OCI-LY3 (cell line): ENCODE measurements at regions not wholly inside any gene's neighbourhood (a gene's known extent, or its start where the extent isn't known, plus 50 kb on each side); places are given as distances from the start of the nearest gene placed in this dataset.

Experiments used
- H2AFZ ChIP-seq: fragments of 200-600, 300-600 bp; shearing (Covaris generic); 2 replicates; pipeline ENCODE4 v1.6.0; 2014; ENCODE audit warnings: antibody characterized with exemption, low read depth, low read length
- H3K27ac ChIP-seq: fragments of 200-600, 300-600 bp; sonication (generic); 2 replicates; pipeline ENCODE4 v1.5.1; 2014; ENCODE audit warnings: mild to moderate bottlenecking, low read length, moderate library complexity, mixed read lengths
- H3K27me3 ChIP-seq: fragments of 200-600, 300-600 bp; sonication (generic); 2 replicates; pipeline ENCODE4 v1.6.1; 2014; ENCODE audit warnings: low read depth, low read length, mixed read lengths
- H3K36me3 ChIP-seq: fragments of 200-600, 300-600 bp; sonication (generic); replicated peaks from 2 replicates; pipeline ENCODE3; 2014; ENCODE audit warnings: low read depth, low read length, mixed read lengths
- H3K4me1 ChIP-seq: fragments of 300-600, 200-600 bp; sonication (generic); 2 replicates; pipeline ENCODE4 v1.6.1; 2014; ENCODE audit warnings: low read length, mixed read lengths
- H3K4me2 ChIP-seq: fragments of 200-600, 300-600 bp; sonication (generic); 2 replicates; pipeline ENCODE4 v1.6.1; 2014; ENCODE audit warnings: low read length, mixed read lengths
- H3K4me3 ChIP-seq: fragments of 300-600, 200-600 bp; sonication (generic); 2 replicates; pipeline ENCODE4 v1.5.1; 2014; ENCODE audit warnings: antibody characterized with exemption, mild to moderate bottlenecking, low read length, moderate library complexity
- H3K79me2 ChIP-seq: fragments of 300-600, 200-600 bp; shearing (Covaris generic); 2 replicates; pipeline ENCODE4 v1.6.1; 2014; ENCODE audit warnings: mild to moderate bottlenecking, low read length, mixed read lengths
- H3K9ac ChIP-seq: fragments of 300-600, 200-600 bp; shearing (Covaris generic); 2 replicates; pipeline ENCODE4 v1.6.0; 2014; ENCODE audit warnings: mild to moderate bottlenecking, low read length, moderate library complexity
- H3K9me3 ChIP-seq: fragments of 200-600, 300-600 bp; shearing (Covaris generic); 2 replicates; pipeline ENCODE4 v1.6.1; 2014; ENCODE audit warnings: low read length, mixed read lengths; ENCODE audit not compliant: insufficient read depth
- H4K20me1 ChIP-seq: fragments of 200-600, 300-600 bp; sonication (generic); 2 replicates; pipeline ENCODE4 v1.6.1; 2016; ENCODE audit warnings: low read length, mixed read lengths; ENCODE audit not compliant: insufficient read depth
- EZH2phosphoT487 ChIP-seq: fragments of 200-600 bp; shearing (Covaris generic); IDR thresholded peaks from 2 replicates; pipeline ENCODE4 v1.6.1; 2018; ENCODE audit warnings: antibody characterized with exemption, mixed run types, low read depth
- TF ChIP-seq, protein P1 (sequence below): fragments of 200-600, 300-600 bp; sonication (generic); IDR thresholded peaks from 2 replicates; pipeline ENCODE4 v1.5.1; 2014; ENCODE audit warnings: antibody characterized with exemption, low read length, low read depth

- Histone ChIP-seq H3K36me3 (no peaks in the 10 kb centered on the region), H3K79me2 (no peaks in the 10 kb centered on the region), H2AFZ (no peak overlapping the region; the same call in 1 of the 2 replicates), H4K20me1 (no peaks in the 10 kb centered on the region), H3K9ac (no peak overlapping the region), H3K4me3 (no peak overlapping the region), H3K4me1 (peaks cover 3% of the 10 kb centered on the region; the same call in 1 of the 2 replicates), H3K9me3 (no peaks in the 10 kb centered on the region), H3K4me2 (no peak overlapping the region), H3K27ac (no peak overlapping the region), H3K27me3 (no peaks in the 10 kb centered on the region)
- TF ChIP-seq, protein P1, sequence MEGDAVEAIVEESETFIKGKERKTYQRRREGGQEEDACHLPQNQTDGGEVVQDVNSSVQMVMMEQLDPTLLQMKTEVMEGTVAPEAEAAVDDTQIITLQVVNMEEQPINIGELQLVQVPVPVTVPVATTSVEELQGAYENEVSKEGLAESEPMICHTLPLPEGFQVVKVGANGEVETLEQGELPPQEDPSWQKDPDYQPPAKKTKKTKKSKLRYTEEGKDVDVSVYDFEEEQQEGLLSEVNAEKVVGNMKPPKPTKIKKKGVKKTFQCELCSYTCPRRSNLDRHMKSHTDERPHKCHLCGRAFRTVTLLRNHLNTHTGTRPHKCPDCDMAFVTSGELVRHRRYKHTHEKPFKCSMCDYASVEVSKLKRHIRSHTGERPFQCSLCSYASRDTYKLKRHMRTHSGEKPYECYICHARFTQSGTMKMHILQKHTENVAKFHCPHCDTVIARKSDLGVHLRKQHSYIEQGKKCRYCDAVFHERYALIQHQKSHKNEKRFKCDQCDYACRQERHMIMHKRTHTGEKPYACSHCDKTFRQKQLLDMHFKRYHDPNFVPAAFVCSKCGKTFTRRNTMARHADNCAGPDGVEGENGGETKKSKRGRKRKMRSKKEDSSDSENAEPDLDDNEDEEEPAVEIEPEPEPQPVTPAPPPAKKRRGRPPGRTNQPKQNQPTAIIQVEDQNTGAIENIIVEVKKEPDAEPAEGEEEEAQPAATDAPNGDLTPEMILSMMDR = no peak
- TF ChIP-seq EZH2phosphoT487 = no peak
These were observed 135.2 kb upstream of the GADL1 start for GRCh38 chr3:31029706-31030105.

- no peak overlapping the region for H3K27ac ChIP-seq
- no peak overlapping the region for H3K4me2 ChIP-seq
- no peaks in the 10 kb centered on the region for H3K79me2 ChIP-seq
- no peaks in the 10 kb centered on the region for H3K4me1 ChIP-seq
- no peak overlapping the region for H3K9ac ChIP-seq
- no peaks in the 10 kb centered on the region for H3K36me3 ChIP-seq
- no peak overlapping the region for H2AFZ ChIP-seq
- TF ChIP-seq, protein P1 = no peak
- no peaks in the 10 kb centered on the region for H4K20me1 ChIP-seq
- H3K27me3 ChIP-seq = no peaks in the 10 kb centered on the region
- H3K9me3 ChIP-seq = no peaks in the 10 kb centered on the region
- H3K4me3 ChIP-seq = no peak overlapping the region
These were observed 141.2 kb upstream of the GADL1 start for GRCh38 chr3:31035681-31036080.

DNA sequence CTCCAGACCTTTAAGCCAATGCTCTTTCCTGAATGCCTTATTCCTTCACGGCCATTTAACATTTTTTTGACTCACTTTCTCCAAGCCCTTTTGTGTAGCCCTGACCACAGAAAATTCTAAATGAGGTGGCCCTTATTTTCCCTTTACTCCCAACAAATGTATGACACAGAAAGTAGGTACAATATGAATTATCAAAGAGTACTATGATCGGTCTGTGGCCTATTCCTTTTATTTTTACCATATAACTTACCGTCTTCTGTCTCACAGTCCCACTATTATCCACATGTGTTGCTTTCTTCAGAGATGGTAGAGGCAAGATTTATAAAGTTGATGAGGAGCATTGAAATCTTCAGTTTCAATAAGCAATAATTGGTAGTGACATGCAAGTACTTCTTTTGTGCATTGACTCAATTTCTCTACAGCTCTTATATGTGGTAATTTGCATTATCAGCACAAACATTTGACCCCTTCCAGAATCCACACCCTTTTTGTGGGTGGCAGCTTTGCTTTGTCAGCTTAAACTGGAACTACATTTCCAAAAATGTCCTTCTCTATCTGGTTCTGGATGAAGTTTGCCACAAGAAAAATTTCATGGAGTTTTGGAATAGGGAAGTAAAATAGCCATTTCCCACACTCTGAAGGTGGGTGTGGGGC lies 143.8 kb upstream of the GADL1 start:
- H3K36me3 ChIP-seq = no peaks in the 10 kb centered on the region
- TF ChIP-seq, protein P1 = no peak
- no peak for TF ChIP-seq EZH2phosphoT487
- H3K4me2 ChIP-seq = no peak overlapping the region
- H3K4me3 ChIP-seq = no peak overlapping the region
- H3K9ac ChIP-seq = no peak overlapping the region
- H3K9me3 ChIP-seq = no peaks in the 10 kb centered on the region
- no peaks in the 10 kb centered on the region for H3K27me3 ChIP-seq
- no peaks in the 10 kb centered on the region for H3K4me1 ChIP-seq
- H3K27ac ChIP-seq = no peak overlapping the region
- no peaks in the 10 kb centered on the region for H4K20me1 ChIP-seq
- H2AFZ ChIP-seq = no peak overlapping the region
- H3K79me2 ChIP-seq = no peaks in the 10 kb centered on the region

- Histone ChIP-seq H3K79me2 (no peaks in the 10 kb centered on the region), H4K20me1 (no peaks in the 10 kb centered on the region), H2AFZ (no peak overlapping the region), H3K4me3 (no peak overlapping the region), H3K36me3 (no peaks in the 10 kb centered on the region), H3K27ac (no peak overlapping the region), H3K4me2 (no peak overlapping the region), H3K9ac (no peak overlapping the region), H3K4me1 (no peaks in the 10 kb centered on the region), H3K27me3 (no peaks in the 10 kb centered on the region), H3K9me3 (no peaks in the 10 kb centered on the region)
- TF ChIP-seq, protein P1 = no peak
- TF ChIP-seq EZH2phosphoT487 = no peak
These were observed 144.7 kb upstream of the GADL1 start for GRCh38 chr3:31039145-31039544.
